ENCODE measurements at regions not wholly inside any gene's neighbourhood (a gene's known extent, or its start where the extent isn't known, plus 50 kb on each side); places are given as distances from the start of the nearest gene placed in this dataset.

GRCh38 chr3:59263152-59263551 is 213.3 kb upstream of the CFAP20DC start:
- TF ChIP-seq TARDBP (IDR thresholded peaks at IDR 0.05) (no peak), ELF4 (IDR thresholded peaks at IDR 0.05) (no peak), SP1 (IDR thresholded peaks at IDR 0.05) (no peak), PKNOX1 (IDR thresholded peaks at IDR 0.05) (no peak)
